ENCODE measurements at regions not wholly inside any gene's neighbourhood (a gene's known extent, or its start where the extent isn't known, plus 50 kb on each side); places are given as distances from the start of the nearest gene placed in this dataset.
A peak's percentile ranks its signal among the peaks of the same experiment; 100 is the strongest.
"Not testable (repeated sequence)": the region's sequence is repeated elsewhere in the genome, so short reads cannot be mapped to it uniquely, and the experiment has no call there.

- DNase-seq (ENCODE audit: low spot score in 2 of 2) (no peak), ATAC-seq (no peak)
- no peak overlapping the region for H3K27ac Mint-ChIP-seq
- no peaks in the 10 kb centered on the region for H3K4me1 Mint-ChIP-seq
- no peak overlapping the region for H3K4me3 Mint-ChIP-seq
- no peaks in the 10 kb centered on the region for H3K9me3 Mint-ChIP-seq
- H3K36me3 Mint-ChIP-seq, result no peaks in the 10 kb centered on the region
These were observed 139.9 kb upstream of the PKN2 start for GRCh38 chr1:88544195-88544594.

- H3K4me3 Mint-ChIP-seq, result no peak overlapping the region
- no peak for ATAC-seq
These were observed 134.5 kb upstream of the PKN2 start for GRCh38 chr1:88549536-88549935.

DNA sequence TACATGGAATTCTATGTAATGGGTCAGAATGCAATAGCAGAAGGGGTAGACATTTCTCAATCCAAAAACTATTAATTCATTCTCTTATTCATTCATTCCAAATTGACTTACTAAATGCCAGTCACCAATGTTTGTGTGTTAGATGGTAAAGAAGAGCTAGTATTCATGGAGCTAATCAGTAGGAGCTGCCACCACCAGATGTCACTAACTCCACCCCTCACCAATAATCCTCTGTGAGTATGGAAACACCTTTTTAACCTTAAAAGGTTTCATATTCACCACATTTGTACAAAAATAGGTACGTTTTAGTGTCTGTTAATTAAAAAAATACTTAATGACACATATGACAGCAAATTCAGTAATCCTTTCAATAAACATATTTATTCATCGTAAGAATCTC is 131.8 kb upstream of the PKN2 start:
- DNase-seq (ENCODE audit: low spot score in 2 of 2) (no peak), ATAC-seq (no peak)
- Mint-ChIP-seq H3K4me3 (no peak overlapping the region), H3K27ac (no peak overlapping the region), H3K9me3 (no peaks in the 10 kb centered on the region), H3K4me1 (no peaks in the 10 kb centered on the region), H3K36me3 (no peaks in the 10 kb centered on the region)

More at GRCh38 chr1:88549536-88549935, 134.5 kb upstream of the PKN2 start:
- Mint-ChIP-seq H3K27ac (no peak overlapping the region), H3K9me3 (no peaks in the 10 kb centered on the region), H3K4me1 (no peaks in the 10 kb centered on the region), H3K36me3 (no peaks in the 10 kb centered on the region)
- no peak for DNase-seq (ENCODE audit: low spot score in 2 of 2)

GRCh38 chr1:88557014-88557413 is 127.1 kb upstream of the PKN2 start:
- ATAC-seq (no peak), DNase-seq (ENCODE audit: low spot score in 2 of 2) (no peak)
- Mint-ChIP-seq H3K27ac (no peak overlapping the region), H3K4me3 (no peak overlapping the region), H3K9me3 (no peaks in the 10 kb centered on the region), H3K4me1 (no peaks in the 10 kb centered on the region), H3K36me3 (no peaks in the 10 kb centered on the region)

- Mint-ChIP-seq H3K4me1 (no peaks in the 10 kb centered on the region), H3K4me3 (no peak overlapping the region), H3K36me3 (no peaks in the 10 kb centered on the region), H3K9me3 (no peaks in the 10 kb centered on the region), H3K27ac (no peak overlapping the region)
- no peak for DNase-seq (ENCODE audit: low spot score in 2 of 2)
- ATAC-seq, result no peak
These were observed 123.5 kb upstream of the PKN2 start for GRCh38 chr1:88560621-88561020.

DNA sequence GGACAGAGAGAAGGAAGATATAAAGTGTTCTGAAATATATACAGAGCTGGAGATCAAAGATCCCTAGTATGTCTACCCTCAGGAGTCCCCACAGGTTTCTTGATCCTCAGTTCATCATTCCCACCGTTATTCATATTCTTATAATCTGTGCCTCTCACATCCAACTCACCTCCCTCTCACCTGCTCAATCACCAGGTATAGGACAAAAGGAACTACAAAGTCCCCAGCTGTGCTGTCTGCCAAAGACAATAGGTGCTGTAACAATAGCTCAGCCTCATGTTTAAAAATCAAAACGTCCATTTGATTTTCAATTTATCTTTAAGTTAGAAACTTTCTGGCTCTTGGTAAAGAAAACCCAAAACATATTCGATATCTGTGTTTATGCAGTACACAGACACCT is 121.1 kb upstream of the PKN2 start:
- no peaks in the 10 kb centered on the region for H3K36me3 Mint-ChIP-seq
- no peaks in the 10 kb centered on the region for H3K9me3 Mint-ChIP-seq
- DNase-seq (ENCODE audit: low spot score in 2 of 2) (no peak), ATAC-seq (no peak)
- H3K4me3 Mint-ChIP-seq, result no peak overlapping the region
- no peaks in the 10 kb centered on the region for H3K4me1 Mint-ChIP-seq
- no peak overlapping the region for H3K27ac Mint-ChIP-seq

DNA sequence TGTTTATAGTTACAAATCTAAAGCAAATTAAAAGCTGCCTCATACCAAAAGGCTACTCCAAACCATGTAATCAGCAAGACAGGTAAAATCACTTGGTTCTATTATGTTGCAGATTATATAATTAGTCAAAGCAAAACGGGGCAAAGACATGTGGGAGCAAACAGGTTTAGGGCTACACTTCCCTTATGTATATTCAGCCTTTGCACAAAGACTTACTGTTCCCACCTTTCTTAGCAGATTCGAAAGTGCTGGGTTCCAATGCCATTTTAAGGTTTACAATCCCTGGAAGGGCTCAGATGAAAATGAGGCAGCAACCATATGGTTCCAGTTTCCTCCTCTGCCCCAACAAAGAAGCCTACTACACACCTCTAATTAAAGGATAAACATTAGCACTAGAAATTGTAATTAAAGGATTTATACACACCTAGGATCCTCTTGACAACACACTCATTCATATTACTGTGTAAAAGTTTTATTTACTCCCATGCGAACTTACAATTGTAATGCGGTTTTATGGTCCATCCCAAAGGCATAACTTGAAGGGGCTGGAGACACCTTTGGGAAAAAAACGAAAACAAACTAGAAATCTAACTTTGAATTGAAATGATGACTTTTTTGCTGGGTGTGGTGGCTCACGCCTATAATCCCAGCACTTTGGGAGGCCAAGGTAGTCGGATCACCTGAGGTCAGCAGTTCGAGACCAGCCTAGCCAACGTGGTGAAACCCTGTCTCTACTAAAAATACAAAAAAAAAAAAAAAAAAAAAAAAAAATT is 117.3 kb upstream of the PKN2 start:
- H3K4me3 Mint-ChIP-seq, result no peak overlapping the region
- ATAC-seq, result no peak
- no peaks in the 10 kb centered on the region for H3K4me1 Mint-ChIP-seq
- DNase-seq (ENCODE audit: low spot score in 2 of 2), result no peak
- H3K27ac Mint-ChIP-seq, result no peak overlapping the region
- no peaks in the 10 kb centered on the region for H3K36me3 Mint-ChIP-seq
- no peaks in the 10 kb centered on the region for H3K9me3 Mint-ChIP-seq

GRCh38 chr1:88571506-88571905 is 112.6 kb upstream of the PKN2 start:
- H3K4me1 Mint-ChIP-seq, result no peaks in the 10 kb centered on the region
- no peak overlapping the region for H3K27ac Mint-ChIP-seq
- no peak for DNase-seq (ENCODE audit: low spot score in 2 of 2)
- no peak overlapping the region for H3K4me3 Mint-ChIP-seq
- ATAC-seq, result no peak
- H3K9me3 Mint-ChIP-seq, result no peaks in the 10 kb centered on the region
- no peaks in the 10 kb centered on the region for H3K36me3 Mint-ChIP-seq

DNA sequence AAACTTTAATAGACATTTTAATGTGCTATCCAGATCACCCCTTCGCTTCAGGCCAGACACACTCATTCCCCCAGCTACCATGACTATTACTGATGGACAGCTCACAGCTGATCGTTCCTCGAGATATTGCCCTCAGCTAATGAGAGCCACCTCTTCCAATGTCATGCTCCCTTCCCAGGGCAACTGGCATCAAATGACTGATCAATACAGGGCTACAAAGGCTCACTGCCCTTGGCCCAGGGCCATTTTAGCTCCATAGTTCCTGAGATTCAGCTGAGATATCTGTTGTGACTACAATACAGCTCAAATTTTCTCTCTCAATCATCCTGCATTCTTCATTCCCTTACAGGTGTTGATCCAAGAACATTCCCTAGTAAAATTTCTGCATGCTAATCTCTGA is 104.5 kb upstream of the PKN2 start:
- Mint-ChIP-seq H3K36me3 (no peaks in the 10 kb centered on the region), H3K4me1 (no peaks in the 10 kb centered on the region), H3K9me3 (peaks cover 2% of the 10 kb centered on the region), H3K4me3 (no peak overlapping the region), H3K27ac (no peak overlapping the region)
- ATAC-seq, result no peak
- no peak for DNase-seq (ENCODE audit: low spot score in 2 of 2)

DNA sequence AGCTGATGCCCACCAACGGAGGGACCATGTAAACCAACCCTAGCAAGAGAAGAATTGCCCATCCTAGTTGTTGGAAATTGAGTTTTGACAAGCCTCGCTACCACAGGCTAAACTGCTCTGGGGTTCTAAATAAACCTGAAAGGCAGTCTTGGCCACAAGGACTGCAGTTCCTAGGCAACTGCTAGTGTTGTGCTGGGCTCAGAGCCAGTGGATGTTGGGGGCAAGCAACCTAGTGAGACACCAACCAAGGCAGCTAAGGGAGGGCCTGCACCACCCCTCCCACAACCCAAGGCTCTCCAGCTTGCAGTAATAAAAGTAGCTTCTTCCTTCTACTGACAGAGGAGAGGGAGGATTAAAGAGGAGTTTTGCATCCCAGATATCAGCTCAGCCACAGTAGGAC is 102.4 kb upstream of the PKN2 start:
- Mint-ChIP-seq H3K9me3 (peaks cover 2% of the 10 kb centered on the region), H3K36me3 (no peaks in the 10 kb centered on the region), H3K27ac (no peak overlapping the region), H3K4me3 (no peak overlapping the region), H3K4me1 (no peaks in the 10 kb centered on the region)
- DNase-seq (ENCODE audit: low spot score in 2 of 2) (no peak), ATAC-seq (peak; percentile 31)

DNA sequence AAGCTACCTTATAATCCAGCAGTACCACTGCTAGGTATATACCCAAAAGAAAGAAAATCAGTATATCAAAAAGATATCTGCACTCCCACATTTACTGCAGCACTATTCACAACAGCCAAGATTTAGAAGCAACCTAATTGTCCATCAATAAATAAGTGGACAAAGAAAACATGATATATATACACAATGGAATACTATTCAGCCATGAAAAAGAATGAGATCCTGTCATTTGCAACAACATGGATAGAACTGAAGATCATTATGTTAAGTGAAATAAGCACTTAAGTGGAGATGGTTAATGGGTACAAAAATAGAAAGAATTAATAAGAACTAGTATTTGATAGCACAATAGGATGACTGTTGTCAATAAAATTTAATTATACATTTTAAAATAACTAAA is 90.7 kb upstream of the PKN2 start:
- Mint-ChIP-seq H3K9me3 (peaks cover 4% of the 10 kb centered on the region), H3K4me3 (no peak overlapping the region), H3K27ac (no peak overlapping the region), H3K4me1 (no peaks in the 10 kb centered on the region), H3K36me3 (no peaks in the 10 kb centered on the region)
- no peak for ATAC-seq
- no peak for DNase-seq (ENCODE audit: low spot score in 2 of 2)

- Mint-ChIP-seq H3K9me3 (peaks cover 4% of the 10 kb centered on the region), H3K4me3 (no peak overlapping the region), H3K4me1 (no peaks in the 10 kb centered on the region), H3K27ac (no peak overlapping the region), H3K36me3 (no peaks in the 10 kb centered on the region)
- DNase-seq (ENCODE audit: low spot score in 2 of 2) (no peak), ATAC-seq (peak; percentile 28)
These were observed 88.6 kb upstream of the PKN2 start for GRCh38 chr1:88595355-88596002.

GRCh38 chr1:88597973-88598372 is 86.1 kb upstream of the PKN2 start:
- not testable (repeated sequence) for H3K4me3 Mint-ChIP-seq; DNase-seq (ENCODE audit: low spot score in 2 of 2); H3K27ac Mint-ChIP-seq; H3K36me3 Mint-ChIP-seq; ATAC-seq; H3K4me1 Mint-ChIP-seq; H3K9me3 Mint-ChIP-seq

DNA sequence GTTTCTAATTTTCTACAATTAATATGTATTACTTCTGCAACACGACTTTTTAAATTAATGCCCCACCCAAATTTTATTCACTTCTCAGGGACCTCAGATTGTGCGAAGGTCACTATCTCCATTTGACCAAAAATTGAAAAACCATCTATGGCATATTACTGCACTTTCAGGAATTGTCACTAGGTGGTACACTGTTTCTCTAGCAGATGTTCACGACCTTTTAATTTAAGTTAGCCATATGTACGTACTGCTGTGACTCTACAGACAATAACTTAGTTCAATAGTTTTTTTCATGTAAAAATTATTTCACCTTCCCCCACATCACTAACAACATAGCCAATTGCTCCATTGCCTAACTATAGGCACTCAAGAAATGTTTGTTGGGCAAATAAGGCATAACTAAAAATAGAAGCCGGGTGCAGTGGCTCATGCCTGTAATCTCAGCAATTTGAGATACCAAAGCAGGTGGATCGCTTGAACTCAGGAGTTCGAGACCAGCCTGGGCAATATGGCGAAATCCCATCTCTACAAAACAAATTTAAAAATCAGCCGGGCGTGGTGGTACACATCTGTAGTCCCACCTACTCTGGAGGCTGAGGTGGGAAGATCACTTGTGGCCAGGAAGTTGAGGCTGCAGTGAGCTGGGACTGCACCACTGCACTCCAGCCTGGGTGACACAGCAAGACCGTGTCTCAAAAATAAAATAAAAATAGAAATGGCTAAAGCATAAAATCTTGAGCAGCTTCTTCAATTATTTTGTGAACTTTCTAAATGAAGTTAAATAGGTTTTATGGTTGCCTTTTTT is 75.7 kb upstream of the PKN2 start:
- Mint-ChIP-seq H3K4me3 (no peak overlapping the region), H3K4me1 (no peaks in the 10 kb centered on the region), H3K36me3 (no peaks in the 10 kb centered on the region), H3K27ac (no peak overlapping the region), H3K9me3 (no peaks in the 10 kb centered on the region)
- peak; percentile 49 for ATAC-seq
- DNase-seq (ENCODE audit: low spot score in 2 of 2), result no peak

- Mint-ChIP-seq H3K36me3 (no peaks in the 10 kb centered on the region), H3K9me3 (no peaks in the 10 kb centered on the region), H3K27ac (no peak overlapping the region), H3K4me1 (no peaks in the 10 kb centered on the region), H3K4me3 (no peak overlapping the region)
- ATAC-seq (no peak), DNase-seq (ENCODE audit: low spot score in 2 of 2) (no peak)
These were observed 75.0 kb upstream of the PKN2 start for GRCh38 chr1:88609051-88609450.

- Mint-ChIP-seq H3K4me3 (no peak overlapping the region), H3K9me3 (no peaks in the 10 kb centered on the region), H3K36me3 (no peaks in the 10 kb centered on the region), H3K27ac (no peak overlapping the region), H3K4me1 (no peaks in the 10 kb centered on the region)
- DNase-seq (ENCODE audit: low spot score in 2 of 2) (no peak), ATAC-seq (no peak)
These were observed 73.4 kb upstream of the PKN2 start for GRCh38 chr1:88610687-88611086.

Measured in stimulated activated effector memory CD8-positive, alpha-beta T cell treated with anti-CD3 and anti-CD28 coated beads, Interleukin-12 subunit alpha, Interleukin-12 subunit beta, amount 100 ng/mL, for 72 hours (primary cell).